HEK293T (cell line): ENCODE measurements at regions not wholly inside any gene's neighbourhood (a gene's known extent, or its start where the extent isn't known, plus 50 kb on each side); places are given as distances from the start of the nearest gene placed in this dataset.

Source experiments
- FOXM1 ChIP-seq: fragments of 450-650 bp; IDR thresholded peaks from 2 replicates; pipeline ENCODE4 v1.6.1; 2017; ENCODE audit warnings: mild to moderate bottlenecking, borderline replicate concordance
- HDGF ChIP-seq: fragments of 450-650 bp; IDR thresholded peaks from 2 replicates; pipeline ENCODE4 v1.6.1; 2017; ENCODE audit warnings: antibody characterized with exemption, borderline replicate concordance
- NFRKB ChIP-seq: fragments of 450-650 bp; IDR thresholded peaks from 2 replicates; pipeline ENCODE4 v1.6.1; 2016; ENCODE audit warnings: mild to moderate bottlenecking, moderate library complexity
- SUZ12 ChIP-seq: fragments of 450-650 bp; IDR thresholded peaks from 2 replicates; pipeline ENCODE4 v1.6.1; 2016; ENCODE audit warnings: mild to moderate bottlenecking

GRCh38 chr9:99405359-99405758 is 183.3 kb downstream of the SEC61B start:
- TF ChIP-seq SUZ12 (no peak), HDGF (no peak), NFRKB (no peak), FOXM1 (no peak)
